ENCODE measurements at regions not wholly inside any gene's neighbourhood (a gene's known extent, or its start where the extent isn't known, plus 50 kb on each side); places are given as distances from the start of the nearest gene placed in this dataset.

DNA sequence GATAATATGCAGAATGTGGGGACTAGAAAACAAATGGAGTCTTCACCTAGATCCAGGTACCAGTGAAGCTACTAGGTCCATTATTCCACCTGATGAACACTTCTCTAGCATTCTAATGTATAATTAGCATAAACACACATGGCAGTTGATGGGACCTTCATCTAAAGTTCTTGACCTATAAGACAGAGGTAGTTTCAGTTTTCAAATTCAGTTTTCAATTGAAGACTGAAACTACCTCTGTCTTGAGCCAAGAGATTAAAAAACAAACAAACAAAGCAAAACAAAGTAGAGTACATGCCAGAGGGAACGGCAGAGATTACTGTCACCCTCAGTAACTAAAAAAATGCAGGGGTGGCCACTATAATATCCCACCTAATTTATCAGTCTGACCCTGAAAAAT, 199.9 kb upstream of the NEIL3 start:
- no peak for DNase-seq (ENCODE audit: low spot score)

DNA sequence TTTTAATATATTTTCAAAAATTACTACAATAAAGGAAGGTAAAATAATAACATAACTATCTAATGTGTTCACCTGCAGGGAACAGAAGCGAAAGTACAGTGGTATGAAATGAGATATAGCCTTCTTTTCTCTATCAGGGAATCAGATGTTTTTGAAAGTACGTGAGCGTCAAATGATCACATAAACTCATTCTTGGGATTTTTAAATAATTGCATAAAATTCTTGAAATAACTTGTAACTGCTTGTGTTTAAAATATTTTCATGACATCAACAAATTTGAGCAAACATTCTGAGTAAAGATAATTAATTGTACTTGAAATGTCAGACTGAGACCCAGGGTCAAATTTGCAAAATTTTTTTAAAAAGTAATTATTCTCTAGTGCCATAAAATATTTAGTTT, 193.5 kb upstream of the NEIL3 start:
- DNase-seq (ENCODE audit: low spot score), result no peak

DNA sequence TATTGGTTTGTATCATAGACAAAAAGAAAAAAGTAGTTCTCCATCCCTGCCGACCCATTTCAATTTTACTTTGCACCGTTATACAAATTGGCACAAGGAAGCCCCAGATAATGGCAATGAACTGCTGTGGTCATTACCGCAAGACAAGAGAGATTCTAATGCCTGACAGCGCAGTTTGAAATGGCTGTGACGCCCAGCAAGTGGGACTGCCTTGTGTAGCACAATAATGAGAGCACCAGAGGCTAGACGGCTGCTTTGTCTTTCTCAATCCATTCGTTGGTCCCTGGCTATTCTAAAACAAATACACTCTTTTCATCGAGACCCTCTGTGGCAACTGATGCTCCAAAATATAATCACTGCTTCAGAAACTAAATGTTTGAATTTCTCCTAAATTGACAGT, 192.4 kb upstream of the NEIL3 start:
- DNase-seq (ENCODE audit: low spot score), result no peak

DNA sequence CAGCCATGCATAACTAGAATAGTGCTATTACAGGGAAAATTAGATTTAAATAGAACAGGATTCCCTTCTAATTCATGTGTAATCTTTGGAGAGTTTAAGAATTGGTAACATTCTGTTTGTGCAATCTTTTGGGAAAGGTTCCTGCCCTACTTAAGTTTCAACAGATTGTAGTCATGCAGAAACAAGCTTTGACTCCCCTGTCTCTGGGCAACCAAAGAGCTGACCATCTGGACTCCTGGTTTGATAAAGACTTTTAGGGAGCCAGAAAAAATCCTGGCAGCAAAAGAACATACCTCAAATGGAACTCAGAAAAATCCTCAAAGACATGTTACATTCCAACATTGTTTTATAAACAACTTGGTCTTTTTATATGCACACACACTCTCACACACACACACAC, 191.1 kb upstream of the NEIL3 start:
- DNase-seq (ENCODE audit: low spot score), result no peak

DNA sequence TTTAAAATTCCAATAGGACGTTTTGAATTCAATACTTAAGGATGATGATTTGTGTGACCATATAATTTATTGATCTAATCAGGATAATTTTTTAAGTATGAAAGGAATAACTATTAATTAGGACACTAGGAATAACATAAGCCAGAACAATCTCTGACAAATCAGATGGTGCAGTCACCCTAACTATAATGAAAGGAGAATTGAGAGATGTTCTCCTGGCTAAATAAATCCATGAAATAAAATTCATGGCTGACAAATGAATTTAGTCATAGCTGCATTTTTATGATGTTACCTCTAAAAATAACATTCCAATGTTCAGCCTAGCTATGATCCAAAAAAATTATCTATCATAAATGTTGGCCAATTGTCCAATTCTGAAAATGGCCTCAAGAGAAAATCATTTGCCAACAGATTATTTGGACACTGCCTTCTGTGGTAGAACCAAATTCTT, 190.6 kb upstream of the NEIL3 start:
- DNase-seq (ENCODE audit: low spot score), result no peak

- DNase-seq (ENCODE audit: low spot score), result no peak
Measured at GRCh38 chr4:177119691-177120090, 190.0 kb upstream of the NEIL3 start.

- no peak for DNase-seq (ENCODE audit: low spot score)
Measured at GRCh38 chr4:177123811-177124210, 185.9 kb upstream of the NEIL3 start.

- DNase-seq (ENCODE audit: low spot score), result no peak
Measured at GRCh38 chr4:177124349-177125064, 185.2 kb upstream of the NEIL3 start.

GRCh38 chr4:177125656-177126055, 184.0 kb upstream of the NEIL3 start:
- no peak for DNase-seq (ENCODE audit: low spot score)

DNA sequence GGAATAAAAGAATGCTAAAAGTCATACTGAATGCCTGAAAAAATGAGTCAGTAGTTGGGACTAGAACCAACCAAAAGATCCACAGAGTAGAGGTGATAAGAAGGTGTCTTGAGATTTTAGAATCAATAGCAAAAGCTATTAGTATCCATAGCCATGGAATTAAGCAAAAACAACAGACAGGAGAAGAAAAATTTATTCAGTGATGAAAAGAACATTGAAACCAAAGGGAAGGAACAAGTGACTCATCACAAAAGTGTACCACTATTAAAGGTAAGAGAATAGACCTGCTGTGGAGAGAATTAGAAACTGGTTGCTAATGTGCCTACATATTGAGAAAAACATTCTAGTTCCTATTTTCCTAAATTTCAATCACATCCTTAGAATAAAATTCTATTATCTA, 182.0 kb upstream of the NEIL3 start:
- DNase-seq (ENCODE audit: low spot score), result no peak

DNA sequence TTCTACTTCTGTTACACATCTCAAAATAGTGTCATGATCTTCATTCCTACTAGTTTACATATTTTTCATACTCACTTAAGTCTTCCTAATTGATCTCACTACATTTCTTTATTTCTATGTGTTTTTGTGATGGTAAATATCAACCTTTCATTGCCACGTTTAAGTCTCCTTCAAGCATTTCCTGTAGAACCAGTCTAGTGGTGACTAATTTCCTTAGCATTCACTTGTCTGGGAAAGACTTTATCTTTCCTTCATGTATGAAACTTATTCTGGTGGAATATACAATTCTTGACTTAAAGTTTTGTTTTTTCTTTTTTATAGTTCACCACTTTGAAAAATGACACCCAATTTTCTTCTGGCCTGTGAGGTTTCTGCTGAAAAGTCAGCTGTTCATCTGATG, 181.4 kb upstream of the NEIL3 start:
- peak; percentile 11 for DNase-seq (ENCODE audit: low spot score)

DNA sequence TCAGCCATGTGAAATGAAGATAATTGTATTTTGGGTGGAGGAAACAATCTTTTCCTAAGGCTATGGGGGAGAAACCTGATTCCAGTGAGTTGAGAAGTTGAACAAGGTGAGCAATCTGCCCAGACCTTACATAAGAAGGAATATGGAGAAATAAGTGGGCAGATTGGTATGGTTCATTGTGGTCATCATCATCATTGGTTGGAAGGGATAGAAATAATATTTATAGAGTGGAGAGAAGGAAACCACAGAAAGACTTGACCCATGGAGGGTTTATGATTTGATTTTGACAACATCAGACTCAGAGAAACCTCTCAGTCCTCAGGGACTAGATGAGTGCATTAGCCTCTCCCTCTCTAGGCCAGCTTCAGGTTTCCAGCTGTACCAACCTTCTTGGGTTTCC, 177.9 kb upstream of the NEIL3 start:
- DNase-seq (ENCODE audit: low spot score), result no peak

- no peak for DNase-seq (ENCODE audit: low spot score)
Measured at GRCh38 chr4:177147668-177148067, 162.0 kb upstream of the NEIL3 start.

- no peak for DNase-seq (ENCODE audit: low spot score)
Measured at GRCh38 chr4:177155454-177155853, 154.2 kb upstream of the NEIL3 start.

DNA sequence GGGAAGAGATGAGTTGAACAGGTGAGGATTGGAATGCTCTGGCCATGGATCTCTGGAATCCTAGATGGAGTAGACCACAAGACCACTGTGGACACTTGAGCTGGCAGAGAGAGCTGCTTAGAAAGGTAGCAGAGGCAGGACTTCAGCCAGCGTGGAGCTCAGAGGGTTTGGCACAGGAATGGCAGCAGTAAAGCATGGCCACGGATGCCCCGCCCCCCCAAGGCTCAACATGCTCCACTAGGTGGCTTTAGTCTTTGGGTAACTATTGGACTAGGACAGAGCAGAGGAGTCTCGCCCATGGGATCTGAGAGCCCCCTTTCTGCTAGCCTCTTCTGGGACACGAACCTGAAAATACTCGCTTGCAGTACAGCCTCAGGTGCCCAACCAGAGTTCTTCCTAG, 150.1 kb upstream of the NEIL3 start:
- no peak for DNase-seq (ENCODE audit: low spot score)

DNA sequence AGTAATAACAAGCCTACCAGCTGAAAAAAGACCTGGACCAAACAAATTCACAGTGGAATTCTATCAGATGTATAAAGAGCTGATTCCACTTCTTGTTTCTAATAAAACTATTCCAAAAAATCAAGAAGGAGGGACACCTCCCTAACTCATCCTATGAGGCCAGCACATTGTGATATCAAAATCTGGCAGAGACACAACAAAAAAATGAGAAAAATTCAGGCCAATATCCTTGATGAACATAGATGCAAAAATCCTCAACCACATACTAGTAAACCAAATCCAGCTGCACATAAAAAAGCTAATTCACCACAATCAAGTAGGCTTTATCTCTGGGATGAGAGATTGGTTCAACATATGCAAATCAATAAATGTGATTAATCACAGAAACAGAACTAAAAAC, 147.9 kb upstream of the NEIL3 start:
- no peak for DNase-seq (ENCODE audit: low spot score)

DNA sequence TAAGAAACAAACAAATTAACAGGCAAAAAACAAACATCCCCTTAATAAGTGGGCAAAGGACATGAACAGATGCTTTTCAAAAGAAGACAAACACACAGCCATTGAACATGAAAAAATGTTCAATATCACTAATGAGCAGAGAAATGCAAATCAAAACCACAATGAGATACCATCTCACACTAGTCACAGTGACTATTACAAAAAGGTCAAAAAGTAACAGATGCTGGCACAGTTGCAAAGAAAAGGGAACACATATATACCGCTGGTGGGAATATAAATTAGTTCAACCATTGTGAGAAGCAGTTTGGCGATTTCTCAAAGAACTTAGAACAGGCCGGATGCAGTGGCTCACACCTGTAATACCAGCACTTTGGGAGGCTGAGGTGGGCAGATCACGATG, 146.1 kb upstream of the NEIL3 start:
- no peak for DNase-seq (ENCODE audit: low spot score)

DNA sequence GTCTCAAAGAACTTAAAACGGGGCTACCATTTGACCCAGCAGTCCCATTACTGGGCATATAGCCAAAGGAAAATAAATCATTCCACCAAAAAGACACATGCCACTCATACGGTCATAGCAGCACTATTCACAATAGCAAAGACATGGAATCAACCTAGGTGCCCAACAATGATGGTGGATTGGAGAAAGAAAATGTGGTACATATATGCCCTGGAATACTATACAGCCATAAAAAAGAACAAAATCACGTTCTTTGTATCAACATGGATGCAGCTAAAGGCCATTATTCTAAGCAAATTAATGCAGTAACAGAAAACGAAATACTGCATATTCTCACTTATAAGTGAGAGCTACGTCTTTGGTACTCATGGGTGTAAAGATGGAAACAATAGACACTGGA, 138.1 kb upstream of the NEIL3 start:
- DNase-seq (ENCODE audit: low spot score), result no peak

DNA sequence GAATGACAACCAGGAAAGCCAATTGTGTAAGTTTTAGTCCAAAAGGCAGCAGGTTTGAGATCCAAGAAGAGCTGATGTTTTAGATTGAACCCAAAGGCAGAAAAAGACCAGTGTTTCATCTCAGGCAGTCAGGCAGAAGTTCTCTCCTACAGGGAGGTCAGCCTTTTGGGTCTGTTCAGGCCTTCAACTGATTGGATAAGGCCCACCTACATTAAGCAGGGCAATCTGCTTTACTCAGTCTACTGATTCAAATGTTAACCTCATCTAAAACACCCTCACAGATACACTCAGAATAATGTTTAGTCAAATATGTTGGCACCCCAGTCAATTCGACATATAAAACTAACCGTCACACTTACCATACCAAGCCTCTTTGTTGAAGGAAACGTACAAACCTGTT, 134.2 kb upstream of the NEIL3 start:
- DNase-seq (ENCODE audit: low spot score), result no peak

- no peak for DNase-seq (ENCODE audit: low spot score)
Measured at GRCh38 chr4:177177541-177178081, 132.1 kb upstream of the NEIL3 start.

DNA sequence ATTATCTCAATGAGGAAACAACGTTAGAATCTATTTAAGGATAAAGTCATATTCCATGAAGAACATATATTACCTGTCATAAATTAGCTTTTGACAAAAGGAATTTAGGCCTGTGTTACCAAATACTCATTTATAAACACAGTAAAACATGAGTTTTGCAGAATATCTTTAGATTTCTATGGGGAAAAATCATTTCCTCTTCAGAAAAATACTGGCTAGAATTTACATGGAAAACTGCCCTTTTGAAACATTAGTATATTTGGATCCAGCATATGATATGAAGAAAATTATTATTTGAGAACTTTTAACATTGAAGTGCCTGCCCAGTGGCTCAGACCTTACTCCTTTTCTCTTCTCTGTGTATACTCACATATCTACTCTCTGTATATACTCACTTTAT, 131.4 kb upstream of the NEIL3 start:
- no peak for DNase-seq (ENCODE audit: low spot score)

GRCh38 chr4:177182166-177182565, 127.5 kb upstream of the NEIL3 start:
- DNase-seq (ENCODE audit: low spot score), result no peak

DNA sequence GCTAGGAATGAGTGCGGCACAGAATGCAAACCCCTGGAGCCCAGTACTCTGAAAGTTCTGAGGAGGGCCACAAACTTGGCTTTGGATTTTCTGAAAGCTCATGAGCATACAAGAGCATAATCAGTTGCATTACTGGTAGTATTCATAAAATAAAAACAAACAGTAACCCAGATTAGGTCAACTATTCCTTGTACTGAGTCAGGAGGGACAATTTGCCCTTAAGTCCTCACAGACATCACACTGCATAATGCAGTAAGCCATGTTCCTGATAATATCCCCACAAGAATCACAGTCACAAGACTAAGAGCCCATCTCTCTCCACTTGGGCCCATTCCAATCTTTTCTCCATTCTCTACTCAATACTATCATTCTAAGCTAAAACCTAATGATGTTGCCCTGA, 126.9 kb upstream of the NEIL3 start:
- DNase-seq (ENCODE audit: low spot score), result no peak

DNA sequence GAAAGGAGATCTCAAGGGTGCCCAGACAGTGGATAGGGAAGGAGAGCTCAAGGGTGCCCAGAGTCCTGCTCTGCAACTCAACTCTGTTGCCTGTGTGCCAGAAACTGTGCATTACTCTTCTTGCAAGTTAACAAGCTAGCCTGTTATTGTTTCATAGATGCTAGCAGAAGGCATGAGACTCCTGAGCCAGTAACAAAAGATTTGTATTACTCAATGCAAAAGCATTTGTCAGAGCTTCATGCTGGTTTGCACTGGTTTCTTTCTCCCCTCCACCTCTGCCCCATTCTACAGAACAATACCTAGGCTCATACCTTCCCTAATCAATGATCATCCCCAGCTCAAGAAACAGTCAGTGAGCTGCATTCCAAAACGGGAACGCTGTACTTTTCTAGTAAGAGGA, 124.5 kb upstream of the NEIL3 start:
- DNase-seq (ENCODE audit: low spot score), result no peak

All from LoVo (cell line).